HG02840 (cell line): ENCODE measurements at regions not wholly inside any gene's neighbourhood (a gene's known extent, or its start where the extent isn't known, plus 50 kb on each side); places are given as distances from the start of the nearest gene placed in this dataset.

Experiments
- ATAC-seq: cut with Tn5 transposase; IDR thresholded peaks from one replicate; pipeline ENCODE4 v1.9.1; 2021; ENCODE audit warnings: mild to moderate bottlenecking, moderate library complexity, moderate number of reproducible peaks; ENCODE audit not compliant: unreplicated experiment, low FRiP score

DNA sequence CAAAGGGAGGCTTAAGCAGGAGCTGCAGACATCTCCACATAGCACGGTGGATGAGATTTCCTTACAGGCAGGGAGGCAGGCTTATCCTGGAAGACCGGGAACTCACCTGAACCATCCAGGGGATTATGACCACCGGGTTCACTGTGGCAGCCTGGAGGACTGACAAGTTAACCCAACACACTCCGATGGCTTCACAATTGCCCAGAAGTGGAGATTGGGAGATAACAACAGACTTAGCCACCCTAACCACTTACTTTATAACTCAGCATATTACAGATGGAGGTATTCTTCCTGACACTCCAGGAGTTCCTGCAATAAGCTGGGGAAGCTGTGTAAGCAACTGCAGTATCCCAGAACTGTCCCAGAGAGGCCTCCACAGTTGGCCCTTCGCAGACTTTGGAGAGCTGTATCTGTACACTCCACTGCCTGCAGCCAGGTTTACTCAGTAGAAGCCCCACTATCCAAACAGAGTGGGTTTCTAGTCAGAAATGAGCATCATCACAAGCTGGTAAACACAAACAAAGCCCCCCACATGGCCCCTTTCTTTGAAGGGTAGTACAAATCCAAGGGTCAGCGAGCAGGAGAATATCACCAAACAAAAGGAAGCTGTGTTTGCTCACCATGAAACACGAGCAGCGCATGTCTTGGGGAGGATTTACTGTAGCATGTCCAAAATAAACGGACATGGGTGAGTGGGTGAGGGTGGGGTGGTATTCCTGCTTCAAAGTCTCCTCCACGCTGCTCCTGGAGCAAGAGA lies 462.2 kb downstream of the RASEF start:
- no peak for ATAC-seq

DNA sequence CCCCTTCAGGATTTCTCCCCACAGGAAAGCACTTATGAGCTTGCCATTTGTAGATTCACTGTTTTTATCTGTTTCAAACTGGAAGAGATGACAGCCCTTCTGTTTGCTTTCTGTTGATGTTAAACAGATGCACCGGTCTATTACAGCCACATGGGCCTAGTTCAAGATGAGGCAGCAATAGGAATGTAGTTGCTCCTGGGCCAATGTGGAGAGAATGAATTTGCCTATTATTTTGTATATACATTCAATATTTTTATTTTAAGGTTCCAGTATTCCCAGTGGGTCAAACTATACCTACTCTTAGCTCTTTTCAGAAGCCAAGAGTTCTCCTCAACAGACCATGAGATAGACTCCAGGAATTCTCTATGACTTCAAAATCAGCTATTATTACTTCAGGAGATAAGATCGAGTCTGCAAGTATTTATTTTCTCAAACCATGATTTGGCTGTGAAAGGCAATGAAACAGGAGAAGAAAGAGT lies 461.6 kb downstream of the RASEF start:
- ATAC-seq, result no peak

DNA sequence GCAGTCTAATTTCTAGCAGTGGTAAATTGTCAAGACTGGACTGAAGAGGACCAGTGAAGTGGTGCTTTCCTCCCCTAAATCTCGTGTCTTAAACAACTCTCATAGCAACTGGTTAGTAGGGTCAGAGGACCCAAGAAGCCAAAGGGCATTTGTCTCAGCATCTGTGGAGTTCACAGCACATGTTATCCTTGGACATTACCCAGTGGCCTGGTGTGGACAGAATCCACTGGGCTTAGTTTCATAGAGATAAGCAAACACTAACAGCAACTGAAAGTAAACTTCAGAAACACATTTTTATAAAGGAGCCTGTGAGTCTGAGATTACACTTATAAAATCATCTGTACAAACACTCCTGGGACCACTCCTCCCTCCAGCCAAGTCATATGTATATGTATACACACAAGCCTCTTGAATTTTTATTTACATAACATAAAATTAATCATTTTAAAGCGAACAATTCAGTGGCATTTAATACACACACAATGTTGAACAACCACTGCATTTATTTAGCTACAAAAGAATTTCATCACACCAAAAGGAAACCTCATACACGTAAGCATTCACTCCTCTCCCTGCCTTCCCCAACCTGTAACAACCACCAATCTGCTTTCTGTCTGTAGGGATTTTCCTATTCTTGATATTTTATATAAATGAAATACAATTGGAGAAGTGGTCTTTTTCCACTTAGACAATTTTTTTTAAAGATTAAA lies 457.8 kb downstream of the RASEF start:
- no peak for ATAC-seq

DNA sequence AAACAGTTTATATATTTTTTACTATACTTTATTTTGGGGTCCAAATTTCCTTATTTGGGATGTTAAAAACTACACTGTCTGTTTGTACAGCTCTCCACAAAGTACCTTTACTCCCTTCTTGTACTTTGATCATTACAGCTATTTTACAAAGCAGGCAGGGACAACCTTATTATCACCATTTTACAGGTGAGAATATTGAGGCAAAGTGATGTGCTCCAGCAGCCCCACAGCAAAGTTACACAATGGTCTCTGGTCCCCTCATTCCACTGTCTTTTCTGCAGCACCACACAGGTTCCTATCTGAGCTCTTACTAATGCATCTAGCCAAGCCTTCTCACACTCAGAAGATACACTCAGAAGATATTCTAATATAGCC lies 457.3 kb downstream of the RASEF start:
- no peak for ATAC-seq

DNA sequence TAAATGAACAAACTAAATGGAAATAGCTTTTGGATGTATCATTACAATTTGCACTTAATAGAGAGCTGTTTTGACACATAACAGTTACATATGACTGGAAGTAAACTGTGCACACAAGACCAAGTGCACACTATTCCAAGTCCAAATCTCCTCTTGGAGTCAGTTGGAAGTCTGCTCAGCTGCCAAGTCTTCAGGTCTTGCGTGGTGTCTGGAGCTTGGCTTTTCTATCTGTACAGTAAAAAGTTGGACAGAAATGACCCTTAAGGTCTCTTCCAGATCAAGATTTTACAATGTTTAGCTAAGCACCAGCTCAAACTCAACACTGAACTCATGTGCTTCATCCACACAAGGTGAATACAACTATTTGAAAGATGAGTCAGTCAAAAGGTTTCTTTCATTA lies 456.9 kb downstream of the RASEF start:
- no peak for ATAC-seq

DNA sequence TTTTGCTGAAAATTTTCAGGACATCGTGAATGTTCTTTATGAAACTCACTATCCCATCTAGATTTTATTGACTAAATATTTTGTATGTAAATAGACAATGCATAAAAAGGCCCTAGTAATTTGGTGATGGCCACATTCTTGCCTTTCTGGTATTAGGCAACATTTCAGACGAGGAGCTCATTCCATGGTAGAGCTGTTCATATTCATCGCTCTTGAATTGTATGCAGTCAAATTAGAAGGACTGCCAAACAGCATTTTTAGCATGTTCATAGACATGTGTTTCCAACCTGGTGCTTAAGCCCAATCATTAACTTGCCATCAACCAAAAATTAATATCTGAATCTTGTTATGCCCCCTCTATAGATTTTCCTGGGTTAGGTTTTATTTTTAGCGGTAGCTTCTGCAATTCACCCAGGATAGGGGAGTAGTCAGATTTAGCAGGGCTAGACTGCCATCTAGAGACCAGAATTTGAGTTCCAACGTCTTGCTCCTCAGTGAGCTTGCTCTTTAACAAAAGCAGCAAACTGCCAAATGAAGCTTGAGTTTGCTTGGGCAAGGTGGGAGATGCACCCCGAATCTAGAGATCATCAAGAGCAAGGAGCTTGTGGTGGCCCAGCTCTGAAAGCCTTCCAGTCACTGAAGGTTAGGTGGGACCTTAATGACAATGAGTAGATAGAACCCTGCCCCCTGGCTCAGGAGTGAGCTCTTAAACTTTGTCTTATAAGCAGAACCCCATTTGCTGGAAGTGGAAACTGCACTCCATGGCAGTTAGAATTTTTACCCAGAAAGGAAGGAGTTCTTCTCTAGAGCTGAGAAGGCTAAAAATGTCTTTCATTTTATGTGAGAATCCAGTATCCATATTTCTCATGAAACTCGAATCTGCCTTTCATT lies 456.2 kb downstream of the RASEF start:
- no peak for ATAC-seq

DNA sequence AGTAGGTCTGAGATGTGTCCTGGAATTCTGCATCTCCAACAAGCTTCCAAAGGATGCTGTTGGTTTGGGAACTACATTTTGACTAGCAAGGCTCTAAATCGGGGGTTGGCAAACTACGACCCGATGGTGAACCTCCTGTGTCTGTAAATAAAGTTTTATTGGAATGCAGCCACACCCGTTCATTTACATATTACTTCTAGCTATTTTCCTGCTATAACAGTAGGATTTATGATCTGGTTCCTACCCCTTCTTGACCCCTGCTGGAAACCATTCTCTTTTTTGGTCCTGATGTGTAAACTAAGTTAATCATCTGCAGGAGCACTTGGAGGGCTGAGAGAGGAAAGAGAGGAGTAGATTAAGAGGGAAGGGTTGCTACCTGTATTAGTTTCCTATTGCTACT lies 454.5 kb downstream of the RASEF start:
- ATAC-seq, result no peak

DNA sequence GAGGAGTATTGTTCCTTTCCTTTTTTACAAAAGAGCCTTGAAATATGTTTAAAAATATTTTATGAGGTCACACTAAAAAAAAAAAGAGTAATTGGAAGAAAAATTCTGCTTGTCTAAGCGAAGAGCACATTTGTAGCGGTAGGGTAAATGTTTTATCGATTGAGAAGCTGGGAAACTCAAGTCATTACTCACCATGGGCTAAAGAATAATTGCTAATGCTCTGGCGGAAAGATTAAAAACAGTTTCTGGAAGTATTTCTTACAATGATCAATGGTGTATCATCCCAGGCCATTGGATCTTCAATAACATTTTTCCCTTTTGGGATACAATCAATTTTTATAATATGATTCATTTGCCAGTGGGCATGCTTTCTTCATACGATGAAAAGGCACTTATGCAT lies 450.0 kb downstream of the RASEF start:
- ATAC-seq, result no peak

DNA sequence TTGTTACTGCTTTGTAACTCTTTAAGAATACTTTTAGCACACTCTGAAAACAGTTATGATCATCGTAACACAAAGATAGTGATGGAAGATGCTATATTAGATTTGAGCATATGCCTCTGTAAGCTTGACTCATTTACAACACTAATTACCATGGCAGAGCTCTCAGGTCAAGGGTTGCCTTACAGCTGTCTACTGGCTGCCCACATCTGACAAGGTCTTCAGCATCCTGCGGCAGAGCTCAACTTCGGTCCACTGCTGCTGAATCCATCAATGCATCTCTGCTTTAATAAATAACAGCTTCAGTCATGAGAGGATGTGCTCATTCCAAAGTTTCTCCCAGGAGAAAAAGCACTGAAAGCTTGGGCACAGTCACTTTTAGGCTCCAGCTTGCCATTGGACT lies 449.4 kb downstream of the RASEF start:
- ATAC-seq, result no peak

DNA sequence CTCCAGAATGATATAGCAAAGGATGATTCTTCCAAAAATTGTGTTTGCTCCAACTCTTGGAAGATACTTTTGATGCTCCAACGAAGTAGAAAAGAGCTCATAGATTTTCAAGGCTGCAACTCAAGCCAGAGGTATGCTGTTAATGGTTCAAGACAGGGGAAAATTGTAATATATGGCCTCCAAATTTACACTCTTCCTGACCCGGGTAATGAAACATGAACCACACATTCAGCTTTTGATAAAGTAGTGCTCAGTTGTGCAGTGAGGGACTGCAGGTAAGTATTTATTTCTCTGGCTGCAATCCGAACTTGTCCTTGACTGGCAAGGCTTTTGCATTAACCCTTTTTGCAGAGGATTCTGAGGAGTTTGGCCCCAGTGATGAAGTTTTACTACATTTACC lies 446.4 kb downstream of the RASEF start:
- ATAC-seq, result no peak

DNA sequence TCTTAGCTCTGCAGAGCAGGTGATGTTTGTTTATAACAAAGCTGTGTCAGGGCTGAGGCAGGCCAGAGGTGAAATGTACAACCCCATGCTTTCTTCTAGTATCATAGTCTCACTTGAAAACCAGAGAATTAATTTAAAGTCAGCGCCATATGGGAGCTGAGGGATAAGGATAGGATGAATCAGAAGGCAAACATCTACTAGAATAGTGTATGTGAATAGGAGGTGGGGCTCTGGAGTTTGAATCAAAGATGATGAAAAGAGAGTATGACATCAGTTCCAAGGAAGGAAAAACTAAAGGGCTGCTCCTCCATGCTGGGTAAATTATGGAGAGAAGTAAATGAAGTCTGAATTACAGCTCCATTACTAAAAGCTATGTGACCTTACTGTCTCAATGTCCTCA lies 441.5 kb downstream of the RASEF start:
- ATAC-seq, result no peak

DNA sequence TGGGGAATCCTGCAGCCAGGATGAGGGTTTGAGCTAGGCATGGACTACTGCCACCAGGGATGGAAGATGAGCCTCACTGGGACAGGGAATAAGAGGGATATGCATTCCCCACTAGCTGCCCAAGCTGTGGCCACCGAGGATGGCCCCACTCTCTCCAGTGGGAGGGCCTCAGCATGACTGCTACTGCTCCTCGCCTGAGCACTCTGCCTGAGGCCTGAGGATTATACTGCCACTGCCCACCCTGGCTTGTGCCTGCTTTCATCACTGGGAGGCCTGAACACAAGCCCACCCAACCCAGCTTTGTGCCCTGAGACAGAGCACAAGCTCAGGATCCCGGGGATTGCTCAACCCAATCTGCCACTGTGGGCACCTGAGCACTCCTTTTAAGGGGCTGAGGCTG lies 425.6 kb downstream of the RASEF start:
- no peak for ATAC-seq

DNA sequence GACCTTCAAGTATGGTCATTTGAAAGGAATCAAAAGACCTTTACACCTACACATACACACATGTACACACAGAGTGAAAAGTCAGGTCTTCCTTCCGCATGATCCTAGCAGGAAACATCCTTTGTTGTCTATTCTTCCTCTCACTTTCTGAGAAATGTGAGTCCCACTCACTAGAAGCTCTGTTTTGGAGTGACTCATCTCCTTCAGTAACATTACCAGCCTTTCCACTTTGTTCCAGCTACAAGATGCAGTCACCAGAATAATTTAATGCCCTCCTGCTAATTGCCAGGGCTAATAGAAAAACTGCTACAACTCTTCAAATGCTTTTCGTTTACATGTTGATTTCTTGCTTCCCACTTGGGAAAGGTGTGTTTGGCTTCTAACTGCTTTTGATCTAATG lies 417.3 kb downstream of the RASEF start:
- ATAC-seq, result no peak

DNA sequence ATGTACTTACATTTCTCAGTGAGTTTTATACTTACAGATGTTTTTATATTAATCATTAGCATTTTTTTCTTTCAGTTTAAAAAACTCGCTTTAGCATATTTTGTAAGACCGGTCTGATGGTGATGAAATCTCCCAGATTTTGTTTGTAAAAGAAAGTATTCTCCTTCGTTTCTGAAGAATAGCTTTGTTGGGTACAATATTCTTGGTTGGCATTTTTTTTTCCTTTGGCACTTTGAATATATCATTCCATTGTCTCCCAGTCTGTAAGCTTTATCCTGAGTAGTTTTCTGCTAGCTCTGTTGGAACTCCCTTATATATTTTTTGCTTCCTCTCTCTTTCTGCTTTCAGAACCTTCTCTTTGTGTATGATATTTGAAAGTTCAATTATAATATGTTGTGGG lies 412.6 kb downstream of the RASEF start:
- ATAC-seq, result no peak

DNA sequence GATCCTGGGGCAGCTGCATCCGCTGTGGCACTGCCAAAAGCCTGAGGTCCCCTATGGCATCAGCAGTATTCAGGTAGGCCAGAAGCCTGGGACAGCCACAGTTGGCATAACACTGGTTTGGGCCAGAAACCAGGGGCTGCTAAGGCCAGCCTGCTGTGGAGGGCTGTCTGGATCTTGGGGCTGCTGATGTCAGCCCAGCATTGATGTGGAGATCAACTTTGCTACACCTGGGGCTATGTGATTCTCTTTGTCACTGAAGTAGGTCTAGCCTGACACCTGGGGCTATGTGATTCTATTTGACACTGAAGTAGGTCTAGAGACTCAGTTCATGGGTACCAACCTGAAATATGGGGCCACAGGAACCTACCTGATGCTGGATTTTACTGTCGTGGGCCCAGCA lies 411.5 kb downstream of the RASEF start:
- ATAC-seq, result no peak

DNA sequence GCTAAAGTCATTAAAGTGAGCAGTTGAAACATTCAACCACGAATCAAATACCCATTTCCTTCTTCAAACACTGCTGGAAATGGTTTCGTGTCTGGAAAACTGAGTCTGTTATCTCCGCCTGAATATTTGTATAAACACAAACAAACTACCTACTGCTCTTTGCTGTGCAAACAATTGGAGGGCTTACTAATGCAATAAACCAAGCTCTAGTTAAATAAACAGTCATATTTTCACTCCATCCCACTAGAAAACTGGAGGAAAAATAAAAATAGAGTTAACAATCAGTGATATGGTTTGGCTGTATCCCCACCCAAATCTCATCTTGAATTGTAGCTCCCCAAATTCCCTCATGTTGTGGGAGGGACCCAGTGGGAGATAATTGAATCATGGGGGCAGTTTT lies 397.6 kb downstream of the RASEF start:
- ATAC-seq, result no peak

DNA sequence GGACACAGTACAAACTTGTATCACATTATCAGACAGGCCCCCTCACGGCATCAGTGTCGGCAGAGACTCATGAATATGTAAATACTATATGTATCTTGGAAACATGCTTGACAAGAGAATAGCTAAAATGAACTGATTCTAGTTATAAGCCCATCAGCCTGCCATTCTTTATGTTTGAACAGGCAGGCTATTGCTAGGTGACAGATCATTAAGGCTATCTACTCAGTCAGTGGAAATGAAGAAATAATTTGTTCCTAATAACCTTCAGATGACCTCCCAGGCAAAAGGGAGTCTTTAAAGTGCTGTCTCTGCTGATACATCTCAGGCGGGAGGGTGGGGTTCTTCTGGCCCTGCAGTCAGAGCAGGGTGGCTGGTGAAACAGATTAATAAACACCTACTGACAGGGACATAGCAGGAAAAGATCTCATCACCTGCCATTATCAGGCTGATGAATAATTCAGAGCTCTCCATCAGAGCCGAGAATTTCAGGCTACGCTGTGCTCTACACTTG lies 394.2 kb downstream of the RASEF start:
- ATAC-seq, result no peak

DNA sequence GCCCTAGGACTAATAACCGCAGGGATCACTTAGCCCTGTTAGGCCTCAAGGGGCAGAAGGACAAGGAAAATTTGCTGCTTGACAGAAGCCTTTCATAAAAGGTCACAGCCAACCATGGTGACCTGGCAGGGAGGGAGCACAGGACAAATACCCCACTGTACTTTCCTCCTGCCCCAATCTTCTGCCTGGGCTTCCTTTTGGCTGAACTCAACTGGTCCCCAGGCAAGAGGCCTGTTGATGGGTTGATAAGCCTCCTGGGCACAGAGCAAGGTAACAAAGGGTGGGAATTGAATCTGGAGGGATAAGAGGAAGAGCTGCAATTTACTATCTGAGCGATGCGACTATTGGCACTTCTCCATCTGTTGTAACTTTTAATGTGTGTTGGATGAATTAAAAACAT lies 392.9 kb downstream of the RASEF start:
- no peak for ATAC-seq

DNA sequence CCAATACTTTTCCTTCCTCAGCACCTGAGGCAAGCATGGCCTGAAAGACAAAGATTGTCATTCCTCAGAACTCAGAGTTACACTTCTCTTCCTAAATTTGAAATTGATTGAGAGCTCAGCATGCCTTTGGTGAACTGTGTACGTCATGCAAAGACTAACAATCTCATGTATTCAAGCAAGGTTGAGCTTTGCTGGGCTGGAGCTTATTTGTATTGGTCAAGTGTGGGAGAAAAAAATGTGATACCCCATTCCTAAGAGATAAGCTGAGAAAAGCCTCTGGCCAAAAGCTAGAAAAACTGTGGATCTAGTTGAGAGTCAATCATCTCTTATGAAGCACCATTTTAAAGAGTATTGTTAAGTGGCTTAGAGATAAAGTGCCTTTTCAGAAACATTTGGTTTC lies 392.2 kb downstream of the RASEF start:
- ATAC-seq, result no peak

DNA sequence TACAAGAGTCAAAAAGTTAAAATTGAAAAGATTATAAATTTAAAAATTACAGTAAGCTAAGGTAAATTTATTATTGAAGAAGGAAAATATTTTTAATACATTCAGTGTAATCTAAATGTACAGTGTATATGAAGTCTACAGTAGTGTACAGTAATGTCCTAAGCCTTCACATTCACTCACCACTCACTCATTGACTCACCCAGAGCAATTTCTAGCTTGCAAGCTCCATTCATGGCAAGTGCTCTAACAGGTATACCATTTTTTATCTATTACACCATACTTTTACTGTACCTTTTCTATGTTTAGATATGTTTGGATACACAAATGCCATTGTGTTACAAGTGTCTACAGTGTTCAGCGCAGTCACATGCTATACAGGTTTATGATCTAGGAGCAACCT lies 389.7 kb downstream of the RASEF start:
- no peak for ATAC-seq

DNA sequence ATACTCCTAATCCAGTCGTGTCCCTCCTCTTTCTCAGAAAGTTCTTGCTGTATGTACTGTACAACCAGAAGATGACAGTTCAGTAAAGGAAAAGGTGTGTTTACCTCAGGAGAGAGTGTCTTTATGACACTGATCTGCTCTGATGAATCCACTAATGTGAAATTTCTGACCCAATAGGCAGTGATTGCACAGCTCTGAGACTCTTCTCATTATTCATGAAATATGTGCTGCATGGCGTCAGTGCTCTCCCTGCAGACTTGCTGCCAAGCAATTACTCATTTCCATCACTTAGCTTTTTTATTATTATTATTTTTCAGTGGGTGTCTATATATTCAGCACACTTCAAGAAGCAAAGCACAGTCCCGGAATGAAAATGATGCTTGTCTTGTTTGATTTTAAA lies 389.0 kb downstream of the RASEF start:
- no peak for ATAC-seq
